WTC11 (cell line): ENCODE measurements at regions not wholly inside any gene's neighbourhood (a gene's known extent, or its start where the extent isn't known, plus 50 kb on each side); places are given as distances from the start of the nearest gene placed in this dataset.

Source experiments
- ATAC-seq: fragments of 200-7000 bp; cut with Tn5 transposase; 2 replicates; pipeline ENCODE4 v1.10.0; 2021; ENCODE audit warnings: mild to moderate bottlenecking, moderate library complexity
- CTCF ChIA-PET: fragments of 300-600 bp; sonication (Branson Sonifier 250); formaldehyde crosslinking; loops from one replicate; lab custom pipeline; 2021; ENCODE audit warnings: antibody characterized with exemption; lab: Charles Lee
- POLR2A ChIA-PET: fragments of 350-600 bp; sonication (Branson Sonifier 250); formaldehyde crosslinking; loops from one replicate; lab custom pipeline; 2021; ENCODE audit warnings: antibody characterized with exemption; lab: Charles Lee
- DNase-seq: peaks from one replicate; pipeline ENCODE4 v3.0.0; 2021; ENCODE audit warnings: low spot score
- H3K27ac Mint-ChIP-seq: 2 replicates; pipeline ENCODE4 v1.8.0; 2021; ENCODE audit warnings: mixed read lengths
- H3K27me3 Mint-ChIP-seq: 2 replicates; pipeline ENCODE4 v1.8.0; 2021; ENCODE audit warnings: low read depth, mild to moderate bottlenecking, moderate library complexity, mixed read lengths
- H3K36me3 Mint-ChIP-seq: 2 replicates; pipeline ENCODE4 v1.8.0; 2021; ENCODE audit warnings: mixed read lengths
- H3K4me1 Mint-ChIP-seq: 2 replicates; pipeline ENCODE4 v1.8.0; 2022; ENCODE audit warnings: mixed read lengths
- H3K4me3 Mint-ChIP-seq: 2 replicates; pipeline ENCODE4 v1.8.0; 2021; ENCODE audit warnings: mild to moderate bottlenecking, moderate library complexity, mixed read lengths
- H3K9me3 Mint-ChIP-seq: 2 replicates; pipeline ENCODE4 v1.8.0; 2021; ENCODE audit warnings: mixed read lengths
- ARID4B ChIP-seq: sonication (generic); formaldehyde crosslinking; IDR thresholded peaks from 2 replicates; pipeline ENCODE4 v1.8.0; 2023; ENCODE audit warnings: missing genetic modification reagents, mild to moderate bottlenecking, borderline replicate concordance
- CTCF ChIP-seq: fragments of 200-600 bp; IDR thresholded peaks from 2 replicates; pipeline ENCODE4 v1.8.0; 2022; ENCODE audit warnings: antibody characterized with exemption
- EMX1 ChIP-seq: fragments of 250-450 bp; sonication (Bioruptor Pico); IDR thresholded peaks from 2 replicates; pipeline ENCODE4 v1.8.0; 2021; ENCODE audit warnings: mild to moderate bottlenecking
- IRF2 ChIP-seq: sonication (generic); formaldehyde crosslinking; IDR thresholded peaks from 2 replicates; pipeline ENCODE4 v1.8.0; 2022; ENCODE audit warnings: low read depth, missing genetic modification reagents, borderline replicate concordance
- MAX ChIP-seq: sonication (generic); formaldehyde crosslinking; IDR thresholded peaks from 2 replicates; pipeline ENCODE4 v1.8.0; 2022; ENCODE audit warnings: mild to moderate bottlenecking, missing genetic modification reagents
- NR1H2 ChIP-seq: sonication (generic); formaldehyde crosslinking; IDR thresholded peaks from 2 replicates; pipeline ENCODE4 v1.9.0; 2021; ENCODE audit warnings: mild to moderate bottlenecking, moderate library complexity, missing genetic modification reagents
- NR2C2 ChIP-seq: sonication (generic); formaldehyde crosslinking; IDR thresholded peaks from 2 replicates; pipeline ENCODE4 v1.8.0; 2022; ENCODE audit warnings: mild to moderate bottlenecking, missing genetic modification reagents
- SP1 ChIP-seq: sonication (generic); formaldehyde crosslinking; conservative IDR thresholded peaks from 2 replicates; pipeline ENCODE4 v1.8.1; 2022; ENCODE audit warnings: missing genetic modification reagents
- TEAD1 ChIP-seq: sonication (generic); formaldehyde crosslinking; IDR thresholded peaks from 2 replicates; pipeline ENCODE4 v1.8.0; 2022; ENCODE audit warnings: mild to moderate bottlenecking, missing genetic modification reagents
- TEAD4 ChIP-seq: sonication (generic); formaldehyde crosslinking; IDR thresholded peaks from 2 replicates; pipeline ENCODE4 v1.8.0; 2022; ENCODE audit warnings: mild to moderate bottlenecking, missing genetic modification reagents
- ZBTB21 ChIP-seq: sonication (generic); formaldehyde crosslinking; IDR thresholded peaks from 2 replicates; pipeline ENCODE4 v1.8.1; 2023; ENCODE audit warnings: mild to moderate bottlenecking, missing genetic modification reagents, borderline replicate concordance
- ZNF425 ChIP-seq: fragments of 250-450 bp; sonication (Bioruptor Pico); conservative IDR thresholded peaks from 2 replicates; pipeline ENCODE4 v1.9.0; 2021; ENCODE audit warnings: mild to moderate bottlenecking
- ZNF532 ChIP-seq: fragments of 250-450 bp; sonication (Bioruptor Pico); IDR thresholded peaks from 2 replicates; pipeline ENCODE4 v1.9.0; 2021; ENCODE audit warnings: mild to moderate bottlenecking, borderline replicate concordance
- TF ChIP-seq, protein P1 (sequence below): fragments of 250-450 bp; sonication (Bioruptor Pico); IDR thresholded peaks from 2 replicates; pipeline ENCODE4 v1.8.0; 2021; ENCODE audit warnings: mild to moderate bottlenecking

DNA sequence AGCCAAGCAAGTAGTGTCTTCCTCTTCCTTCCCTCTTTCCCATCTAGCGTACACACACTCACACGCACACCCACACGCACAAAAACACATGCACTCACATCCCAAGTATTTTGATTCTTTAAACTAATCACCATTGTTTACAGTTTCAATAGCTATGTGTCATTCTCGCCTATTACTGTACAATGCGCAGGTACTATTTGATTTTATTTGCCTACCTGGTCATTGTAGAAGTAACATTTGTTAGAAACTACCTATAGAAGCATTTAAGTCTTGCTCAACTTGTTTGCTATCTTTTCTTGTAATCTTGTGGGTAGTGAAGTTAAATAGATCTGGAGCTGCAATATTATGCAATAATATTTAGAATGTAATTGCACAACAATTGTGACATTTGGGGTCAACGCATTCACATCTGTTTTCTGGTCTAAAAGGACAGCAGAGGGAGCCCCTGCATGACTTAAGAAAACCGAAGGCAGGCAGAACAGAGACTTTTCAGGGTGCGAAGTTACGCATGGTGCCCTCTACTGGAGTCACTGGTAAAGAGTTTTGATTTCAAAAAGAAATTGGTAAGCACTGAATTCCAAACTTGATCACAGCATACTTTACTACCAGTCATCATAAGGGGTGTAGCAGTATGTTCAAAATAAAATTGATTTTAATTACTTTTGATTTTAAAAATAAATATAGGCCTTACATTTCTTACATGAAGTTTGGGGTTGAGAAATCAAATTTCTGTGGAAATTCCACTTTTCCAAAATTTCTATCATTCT is 503.3 kb upstream of the FAM241A start:
- Mint-ChIP-seq H3K4me1 (peaks cover 5% of the 10 kb centered on the region; the same call in 1 of the 2 replicates), H3K27me3 (no peaks in the 10 kb centered on the region), H3K36me3 (no peaks in the 10 kb centered on the region), H3K27ac (no peak overlapping the region)
- DNase-seq (peak; percentile 64), ATAC-seq (peak; percentile 87)
- POLR2A ChIA-PET: no interaction called here
- TF ChIP-seq NR1H2 (CRISPR knock-in tag): no peak
- TF ChIP-seq CTCF: peak; percentile 72
- TF ChIP-seq NR2C2 (CRISPR knock-in tag): no peak
- no peak for TF ChIP-seq ZNF532 (CRISPR knock-in tag)
- TF ChIP-seq, all 79 proteins: peak for 1
- Mint-ChIP-seq H3K9me3 (no peaks in the 10 kb centered on the region), H3K4me3 (no peak overlapping the region)
- CTCF ChIA-PET: interaction anchor here (0.7 to 2.1 kb wide), 2 partner anchors 152 to 213 kb away, joined by 3 to 12 read pairs; no protein-coding TSS in a partner anchor

- H3K4me3 Mint-ChIP-seq: no peak overlapping the region
- H3K27me3 Mint-ChIP-seq: no peaks in the 10 kb centered on the region
- ChIA-PET CTCF (no interaction called here), POLR2A (no interaction called here)
- ATAC-seq: no peak
- H3K27ac Mint-ChIP-seq: no peak overlapping the region
- no peak for DNase-seq
- peaks cover 42% of the 10 kb centered on the region for H3K4me1 Mint-ChIP-seq
- no peaks in the 10 kb centered on the region for H3K36me3 Mint-ChIP-seq
- TF ChIP-seq SP1: no peak
- TF ChIP-seq, protein P1, sequence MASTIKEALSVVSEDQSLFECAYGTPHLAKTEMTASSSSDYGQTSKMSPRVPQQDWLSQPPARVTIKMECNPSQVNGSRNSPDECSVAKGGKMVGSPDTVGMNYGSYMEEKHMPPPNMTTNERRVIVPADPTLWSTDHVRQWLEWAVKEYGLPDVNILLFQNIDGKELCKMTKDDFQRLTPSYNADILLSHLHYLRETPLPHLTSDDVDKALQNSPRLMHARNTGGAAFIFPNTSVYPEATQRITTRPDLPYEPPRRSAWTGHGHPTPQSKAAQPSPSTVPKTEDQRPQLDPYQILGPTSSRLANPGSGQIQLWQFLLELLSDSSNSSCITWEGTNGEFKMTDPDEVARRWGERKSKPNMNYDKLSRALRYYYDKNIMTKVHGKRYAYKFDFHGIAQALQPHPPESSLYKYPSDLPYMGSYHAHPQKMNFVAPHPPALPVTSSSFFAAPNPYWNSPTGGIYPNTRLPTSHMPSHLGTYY (CRISPR knock-in tag): no peak
- H3K9me3 Mint-ChIP-seq: no peaks in the 10 kb centered on the region
Observed at GRCh38 chr4:111648056-111648455, 497.2 kb upstream of the FAM241A start.

DNA sequence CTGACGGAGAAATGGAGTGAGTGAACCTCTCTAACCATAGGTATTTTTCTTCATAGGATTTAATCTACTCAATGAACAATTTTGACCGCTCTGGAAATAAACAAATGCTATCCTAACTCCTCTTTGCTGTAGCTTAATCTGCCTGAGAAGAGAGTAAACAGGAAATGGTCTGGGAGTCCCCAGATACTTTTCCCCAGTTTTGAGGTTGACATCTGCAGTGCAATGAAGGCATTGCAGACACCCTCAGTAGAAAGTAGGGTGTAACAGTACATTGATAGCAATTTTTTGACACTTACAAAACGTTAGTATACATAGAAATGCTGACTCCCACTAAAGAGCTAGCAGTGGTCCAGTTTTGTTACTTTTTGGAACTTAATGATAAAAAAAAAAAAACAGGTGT is 495.9 kb upstream of the FAM241A start:
- no peak for DNase-seq
- H3K4me3 Mint-ChIP-seq: no peak overlapping the region
- ATAC-seq: peak; percentile 52; the same call in 1 of the 2 replicates
- no peaks in the 10 kb centered on the region for H3K27me3 Mint-ChIP-seq
- no peaks in the 10 kb centered on the region for H3K36me3 Mint-ChIP-seq
- POLR2A ChIA-PET: no interaction called here
- CTCF ChIA-PET: interaction anchor here (1.3 kb wide), 1 partner anchor 205 kb away, joined by 3 read pairs; no protein-coding TSS in a partner anchor
- H3K9me3 Mint-ChIP-seq: no peaks in the 10 kb centered on the region
- peaks cover 46% of the 10 kb centered on the region for H3K4me1 Mint-ChIP-seq
- H3K27ac Mint-ChIP-seq: no peak overlapping the region; the same call in 1 of the 2 replicates
- TF ChIP-seq IRF2 (CRISPR knock-in tag): no peak
- no peak for TF ChIP-seq ZNF425 (CRISPR knock-in tag)
- no peak for TF ChIP-seq TEAD4 (CRISPR knock-in tag)
- no peak for TF ChIP-seq EMX1 (CRISPR knock-in tag)
- no peak for TF ChIP-seq TEAD1
- no peak for TF ChIP-seq ZBTB21 (CRISPR knock-in tag)
- TF ChIP-seq MAX (CRISPR knock-in tag): no peak
- TF ChIP-seq ARID4B (CRISPR knock-in tag): no peak
